ENCODE measurements at regions not wholly inside any gene's neighbourhood (a gene's known extent, or its start where the extent isn't known, plus 50 kb on each side); places are given as distances from the start of the nearest gene placed in this dataset.

DNA sequence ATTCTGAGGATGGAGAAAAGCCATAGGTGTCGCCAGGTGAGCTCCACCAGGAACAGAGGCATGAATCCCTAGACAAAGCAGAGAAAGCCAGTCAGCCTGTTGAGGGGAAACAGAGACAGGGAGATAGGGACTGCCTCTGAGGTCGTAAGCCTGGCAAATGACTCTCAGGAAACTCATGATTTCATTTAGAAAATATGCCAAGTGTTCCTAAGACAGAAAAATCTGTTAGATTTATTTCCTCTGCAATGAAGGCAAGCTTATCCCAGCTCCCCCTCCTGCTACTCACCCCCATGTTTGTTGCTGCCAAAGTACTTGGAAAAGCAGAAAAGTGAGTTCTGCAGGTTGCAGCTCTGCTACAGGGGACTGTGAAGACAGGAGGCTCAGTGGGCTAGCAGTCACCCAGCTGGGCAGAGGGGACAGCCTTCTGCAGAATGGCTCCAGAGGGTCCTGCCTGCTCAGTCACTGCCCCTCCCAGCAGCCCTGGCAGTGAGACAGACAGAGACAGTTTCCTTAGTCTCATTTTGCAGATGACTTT, 184.3 kb downstream of the ADRA2A start:
- Histone ChIP-seq H3K4me3 (ENCODE audit: extremely low read depth in 1 of 4, insufficient read depth in 2 of 4, low read depth in 3 of 4, low read length in 4 of 4) (no peak overlapping the region), H3K23me2 (ENCODE audit: low read depth, low read length) (no peaks in the 10 kb centered on the region), H3K4me2 (ENCODE audit: insufficient read depth in 1 of 2, low read depth in 2 of 2, low read length in 2 of 2) (no peak overlapping the region), H3K18ac (ENCODE audit: extremely low read depth, low read length) (no peak overlapping the region), H3K14ac (ENCODE audit: insufficient read length) (no peak overlapping the region), H3K4ac (replicated peaks; ENCODE audit: insufficient read length, low read depth, low read length) (no peak overlapping the region), H3K4me1 (replicated peaks in 1 of 4; ENCODE audit: control insufficient read depth in 3 of 4, insufficient read depth in 4 of 4, low read length in 3 of 4) (no peaks in the 10 kb centered on the region), H3K79me2 (ENCODE audit: control insufficient read depth in 1 of 2, insufficient read depth in 2 of 2, low read length in 2 of 2) (no peaks in the 10 kb centered on the region), H2BK20ac (ENCODE audit: low read length) (no peak overlapping the region), H3K9me3 (ENCODE audit: insufficient read depth in 2 of 2, low read depth in 1 of 2, low read length in 1 of 2) (no peaks in the 10 kb centered on the region), H4K91ac (replicated peaks; ENCODE audit: insufficient read length, low read length) (no peak overlapping the region), H3K23ac (ENCODE audit: insufficient read length) (no peak overlapping the region), H3K79me1 (ENCODE audit: low read depth, low read length) (no peaks in the 10 kb centered on the region), H2AK5ac (ENCODE audit: low read depth, low read length) (no peak overlapping the region), H2BK120ac (replicated peaks; ENCODE audit: low read depth, low read length) (no peak overlapping the region), H2BK5ac (ENCODE audit: low read depth, low read length) (no peak overlapping the region), H4K8ac (ENCODE audit: extremely low read depth, insufficient read depth, low read length) (no peak overlapping the region), H3K56ac (replicated peaks; ENCODE audit: insufficient read length, low read depth, low read length) (no peak overlapping the region), H4K5ac (ENCODE audit: insufficient read length, low read depth, low read length) (no peak overlapping the region), H2BK12ac (ENCODE audit: low read depth, low read length) (0 out of 2 replicates have a peak overlapping the region, but pooled peaks have one; percentile 17), H2AFZ (ENCODE audit: low read length) (peak overlapping the region; percentile 58; the same call in 1 of the 2 replicates), H3K9ac (replicated peaks in 1 of 4; ENCODE audit: extremely low read depth in 1 of 4, low read depth in 3 of 4, low read length in 3 of 4) (no peak overlapping the region), H3K27me3 (replicated peaks in 1 of 4; ENCODE audit: control insufficient read depth in 3 of 4, extremely low read depth in 1 of 4, insufficient read depth in 3 of 4, low read length in 3 of 4) (no peaks in the 10 kb centered on the region), H3K27ac (ENCODE audit: low read depth, low read length) (no peak overlapping the region), H3K36me3 (ENCODE audit: control insufficient read depth in 2 of 4, insufficient read depth in 4 of 4, low read length in 3 of 4) (no peaks in the 10 kb centered on the region), H2BK15ac (ENCODE audit: low read length) (no peak overlapping the region), H4K20me1 (replicated peaks in 1 of 2; ENCODE audit: control insufficient read depth in 1 of 2, insufficient read depth in 2 of 2, low read length in 2 of 2) (no peaks in the 10 kb centered on the region)
- FAIRE-seq (no peak), DNase-seq (ENCODE audit: low read depth in 1 of 2, low spot score in 2 of 2) (no peak)
- ChIA-PET POLR2A (ENCODE audit: partially characterized antibody) (no interaction called here), CTCF (ENCODE audit: partially characterized antibody) (interaction anchor here (0.7 kb wide), 1 partner anchor 509 kb away, joined by 3 read pairs; no protein-coding TSS in a partner anchor)
- 91% methylated on average over 2 of the region's 2 CpGs; no CpG with 5 or more reads in 1 of the 2 experiments for WGBS, 2 experiments (ENCODE audit: extremely low coverage in 1 of 2, insufficient coverage in 1 of 2, insufficient read length in 1 of 2, insufficient replicate concordance in 2 of 2, low coverage in 1 of 2, low lambda C conversion rate in 2 of 2, missing lambda C conversion rate in 1 of 2)
- no peak for TF ChIP-seq CBX8 (IDR thresholded peaks at IDR 0.05; ENCODE audit: borderline replicate concordance, low read depth, low read length)
- no peak for TF ChIP-seq TAF1 (IDR thresholded peaks at IDR 0.05; ENCODE audit: low read depth, low read length)
- TF ChIP-seq, protein P1, sequence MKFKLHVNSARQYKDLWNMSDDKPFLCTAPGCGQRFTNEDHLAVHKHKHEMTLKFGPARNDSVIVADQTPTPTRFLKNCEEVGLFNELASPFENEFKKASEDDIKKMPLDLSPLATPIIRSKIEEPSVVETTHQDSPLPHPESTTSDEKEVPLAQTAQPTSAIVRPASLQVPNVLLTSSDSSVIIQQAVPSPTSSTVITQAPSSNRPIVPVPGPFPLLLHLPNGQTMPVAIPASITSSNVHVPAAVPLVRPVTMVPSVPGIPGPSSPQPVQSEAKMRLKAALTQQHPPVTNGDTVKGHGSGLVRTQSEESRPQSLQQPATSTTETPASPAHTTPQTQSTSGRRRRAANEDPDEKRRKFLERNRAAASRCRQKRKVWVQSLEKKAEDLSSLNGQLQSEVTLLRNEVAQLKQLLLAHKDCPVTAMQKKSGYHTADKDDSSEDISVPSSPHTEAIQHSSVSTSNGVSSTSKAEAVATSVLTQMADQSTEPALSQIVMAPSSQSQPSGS (IDR thresholded peaks at IDR 0.05; ENCODE audit: low read length) = no peak
- no peak for TF ChIP-seq FOSL1 (IDR thresholded peaks at IDR 0.05; ENCODE audit: insufficient read depth, low read depth, low read length)

Measured in H1 (cell line).